ENCODE measurements at regions not wholly inside any gene's neighbourhood (a gene's known extent, or its start where the extent isn't known, plus 50 kb on each side); places are given as distances from the start of the nearest gene placed in this dataset.

DNA sequence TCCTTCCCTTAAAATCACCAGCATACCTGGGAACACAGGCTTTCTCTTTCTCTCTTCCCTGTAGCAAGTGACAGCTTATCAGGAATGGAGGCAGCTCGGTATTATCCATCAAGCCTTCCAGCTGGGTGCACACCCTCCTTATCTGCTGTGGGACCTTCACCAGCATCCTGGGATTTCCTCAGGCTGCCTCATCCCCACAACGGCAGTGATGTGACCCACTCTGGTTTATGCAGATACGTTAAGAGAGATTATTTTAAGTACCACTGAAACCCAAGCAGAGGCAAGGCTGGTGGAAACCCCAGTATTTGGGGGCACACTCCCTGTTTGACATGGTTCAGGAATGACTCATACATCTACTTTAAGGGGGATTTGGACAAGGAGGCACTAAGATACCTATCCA lies 192.1 kb downstream of the TM9SF2 start:
- Mint-ChIP-seq H3K36me3 (no peaks in the 10 kb centered on the region), H3K4me1 (peaks cover 81% of the 10 kb centered on the region), H3K4me3 (no peak overlapping the region), H3K27me3 (ENCODE audit: low read depth) (peaks cover 6% of the 10 kb centered on the region), H3K27ac (peak overlapping the region; percentile 77; the same call in 1 of the 2 replicates), H3K9me3 (no peaks in the 10 kb centered on the region)
- DNase-seq (ENCODE audit: low spot score) (no peak), ATAC-seq (no peak)
- POLR2A ChIA-PET, result interaction anchor here (0.6 kb wide), 1 partner anchor 9 kb away, joined by 5 read pairs; no protein-coding TSS in a partner anchor
- CTCF ChIA-PET, result interaction anchor here (0.8 kb wide), 1 partner anchor 32 kb away, joined by 3 read pairs; no protein-coding TSS in a partner anchor
- TF ChIP-seq ZMAT4 (CRISPR knock-in tag; IDR thresholded peaks at IDR 0.05) (no peak), NR1H2 (CRISPR knock-in tag; IDR thresholded peaks at IDR 0.05) (no peak), ETV6 (CRISPR knock-in tag; IDR thresholded peaks at IDR 0.05) (no peak), ELF4 (CRISPR knock-in tag; IDR thresholded peaks at IDR 0.05; ENCODE audit: low read depth) (no peak), JUN (CRISPR knock-in tag; IDR thresholded peaks at IDR 0.05) (no peak), MXD4 (CRISPR knock-in tag; IDR thresholded peaks at IDR 0.05; ENCODE audit: borderline replicate concordance) (no peak), RELA (CRISPR knock-in tag; IDR thresholded peaks at IDR 0.05; ENCODE audit: borderline replicate concordance) (no peak), RORB (CRISPR knock-in tag; IDR thresholded peaks at IDR 0.05) (no peak), ZNF317 (CRISPR knock-in tag; IDR thresholded peaks at IDR 0.05; ENCODE audit: borderline replicate concordance, low read depth) (no peak), ZNF232 (CRISPR knock-in tag; IDR thresholded peaks at IDR 0.05) (no peak), ZNF219 (CRISPR knock-in tag; IDR thresholded peaks at IDR 0.05; ENCODE audit: borderline replicate concordance) (no peak), ATF3 (CRISPR knock-in tag; conservative IDR thresholded peaks at IDR 0.05) (no peak), ZNF532 (CRISPR knock-in tag; IDR thresholded peaks at IDR 0.05; ENCODE audit: borderline replicate concordance) (no peak), FOXP1 (CRISPR knock-in tag; IDR thresholded peaks at IDR 0.05; ENCODE audit: borderline replicate concordance) (no peak), USF1 (CRISPR knock-in tag; IDR thresholded peaks at IDR 0.05) (no peak), SMAD3 (CRISPR knock-in tag; IDR thresholded peaks at IDR 0.05; ENCODE audit: borderline replicate concordance) (no peak)
- TF ChIP-seq, protein P1, sequence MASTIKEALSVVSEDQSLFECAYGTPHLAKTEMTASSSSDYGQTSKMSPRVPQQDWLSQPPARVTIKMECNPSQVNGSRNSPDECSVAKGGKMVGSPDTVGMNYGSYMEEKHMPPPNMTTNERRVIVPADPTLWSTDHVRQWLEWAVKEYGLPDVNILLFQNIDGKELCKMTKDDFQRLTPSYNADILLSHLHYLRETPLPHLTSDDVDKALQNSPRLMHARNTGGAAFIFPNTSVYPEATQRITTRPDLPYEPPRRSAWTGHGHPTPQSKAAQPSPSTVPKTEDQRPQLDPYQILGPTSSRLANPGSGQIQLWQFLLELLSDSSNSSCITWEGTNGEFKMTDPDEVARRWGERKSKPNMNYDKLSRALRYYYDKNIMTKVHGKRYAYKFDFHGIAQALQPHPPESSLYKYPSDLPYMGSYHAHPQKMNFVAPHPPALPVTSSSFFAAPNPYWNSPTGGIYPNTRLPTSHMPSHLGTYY (CRISPR knock-in tag; IDR thresholded peaks at IDR 0.05), result no peak
- TF ChIP-seq, protein P2, sequence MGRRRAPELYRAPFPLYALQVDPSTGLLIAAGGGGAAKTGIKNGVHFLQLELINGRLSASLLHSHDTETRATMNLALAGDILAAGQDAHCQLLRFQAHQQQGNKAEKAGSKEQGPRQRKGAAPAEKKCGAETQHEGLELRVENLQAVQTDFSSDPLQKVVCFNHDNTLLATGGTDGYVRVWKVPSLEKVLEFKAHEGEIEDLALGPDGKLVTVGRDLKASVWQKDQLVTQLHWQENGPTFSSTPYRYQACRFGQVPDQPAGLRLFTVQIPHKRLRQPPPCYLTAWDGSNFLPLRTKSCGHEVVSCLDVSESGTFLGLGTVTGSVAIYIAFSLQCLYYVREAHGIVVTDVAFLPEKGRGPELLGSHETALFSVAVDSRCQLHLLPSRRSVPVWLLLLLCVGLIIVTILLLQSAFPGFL (CRISPR knock-in tag; IDR thresholded peaks at IDR 0.05; ENCODE audit: borderline replicate concordance), result no peak
